HEK293 (cell line): ENCODE measurements at regions not wholly inside any gene's neighbourhood (a gene's known extent, or its start where the extent isn't known, plus 50 kb on each side); places are given as distances from the start of the nearest gene placed in this dataset.

Experiments used
- CTCF ChIA-PET: fragments of 350-600 bp; formaldehyde crosslinking; extraction: SDS; loops from one replicate; lab custom pipeline; 2021; ENCODE audit warnings: antibody characterized with exemption; lab: Yijun Ruan, JAX
- POLR2A ChIA-PET: fragments of 300-600 bp; formaldehyde crosslinking; extraction: SDS; loops from one replicate; lab custom pipeline; 2020; ENCODE audit warnings: antibody characterized with exemption, inconsistent platforms; lab: Yijun Ruan, JAX
- H3K27ac ChIP-seq: fragments of 200-500 bp; sonication (Bioruptor generic); 2 replicates; pipeline ENCODE4 v1.5.1; 2014; ENCODE audit warnings: low read depth, low read length, control low read depth, inconsistent platforms; ENCODE audit errors: extremely low read depth
- H3K36me3 ChIP-seq, 2 experiments: fragments of 200-500 bp in 1 of 2; sonication (Bioruptor generic) in 1 of 2; 1 replicate in 1 of 2; 2 replicates in 1 of 2; pipeline ENCODE4 v1.5.1; 2014 to 2017; ENCODE audit warnings: inconsistent platforms in 2 of 2, low read length in 2 of 2; ENCODE audit not compliant: control insufficient read depth in 2 of 2, insufficient read depth in 1 of 2
- H3K4me1 ChIP-seq: fragments of 200-500 bp; sonication (Bioruptor generic); 2 replicates; pipeline ENCODE4 v1.5.1; 2014; ENCODE audit warnings: mild to moderate bottlenecking, low read length, inconsistent platforms; ENCODE audit not compliant: control insufficient read depth, insufficient read depth
- H3K4me3 ChIP-seq: 2 replicates; pipeline ENCODE4 v1.5.1; 2011; ENCODE audit warnings: low read depth, mild to moderate bottlenecking, control low read depth, low read length, moderate library complexity
- H3K9me3 ChIP-seq: fragments of 200-500 bp; sonication (Bioruptor generic); 2 replicates; pipeline ENCODE4 v1.5.1; 2014; ENCODE audit warnings: low read depth, low read length, inconsistent platforms; ENCODE audit not compliant: control insufficient read depth, insufficient read depth
- EGR2 ChIP-seq: fragments of 450-650 bp; formaldehyde crosslinking; IDR thresholded peaks from 2 replicates; pipeline ENCODE4 v1.5.1; 2016; ENCODE audit warnings: low read depth, missing biosample characterization, missing genetic modification characterization
- KLF1 ChIP-seq: fragments of 450-650 bp; formaldehyde crosslinking; IDR thresholded peaks from 2 replicates; pipeline ENCODE4 v1.5.1; 2016; ENCODE audit warnings: missing biosample characterization, missing genetic modification characterization
- MZF1 ChIP-seq: fragments of 450-650 bp; formaldehyde crosslinking; IDR thresholded peaks from 2 replicates; pipeline ENCODE4 v1.5.1; 2017; ENCODE audit warnings: missing biosample characterization, missing genetic modification characterization, borderline replicate concordance
- REPIN1 ChIP-seq: fragments of 450-650 bp; formaldehyde crosslinking; IDR thresholded peaks from 2 replicates; pipeline ENCODE4 v1.5.1; 2017; ENCODE audit warnings: missing biosample characterization, missing genetic modification characterization, low read depth
- SALL2 ChIP-seq: fragments of 450-650 bp; formaldehyde crosslinking; IDR thresholded peaks from 2 replicates; pipeline ENCODE4 v1.5.0; 2017; ENCODE audit warnings: missing biosample characterization, mild to moderate bottlenecking, missing genetic modification characterization, borderline replicate concordance
- SCRT1 ChIP-seq: fragments of 450-650 bp; formaldehyde crosslinking; IDR thresholded peaks from 2 replicates; pipeline ENCODE4 v1.5.1; 2016; ENCODE audit warnings: missing biosample characterization, missing genetic modification characterization, borderline replicate concordance
- ZBTB44 ChIP-seq: fragments of 450-650 bp; IDR thresholded peaks from 2 replicates; pipeline ENCODE4 v1.5.1; 2018; ENCODE audit warnings: missing biosample characterization, mild to moderate bottlenecking, missing genetic modification characterization
- ZBTB48 ChIP-seq: fragments of 450-650 bp; formaldehyde crosslinking; IDR thresholded peaks from 2 replicates; pipeline ENCODE4 v1.5.1; 2016; ENCODE audit warnings: missing biosample characterization, missing genetic modification characterization
- ZBTB49 ChIP-seq: fragments of 450-650 bp; formaldehyde crosslinking; IDR thresholded peaks from 2 replicates; pipeline ENCODE4 v1.5.1; 2016; ENCODE audit warnings: missing biosample characterization, missing genetic modification characterization, low read depth
- ZFP41 ChIP-seq: fragments of 450-650 bp; formaldehyde crosslinking; IDR thresholded peaks from 2 replicates; pipeline ENCODE4 v1.5.1; 2016; ENCODE audit warnings: missing biosample characterization, missing genetic modification characterization, borderline replicate concordance
- ZFP69B ChIP-seq: fragments of 450-650 bp; formaldehyde crosslinking; IDR thresholded peaks from 2 replicates; pipeline ENCODE4 v1.5.1; 2016; ENCODE audit warnings: missing biosample characterization, missing genetic modification characterization
- ZNF133 ChIP-seq: fragments of 450-650 bp; formaldehyde crosslinking; IDR thresholded peaks from 2 replicates; pipeline ENCODE4 v1.5.1; 2016; ENCODE audit warnings: missing biosample characterization, missing genetic modification characterization
- ZNF16 ChIP-seq: fragments of 450-650 bp; formaldehyde crosslinking; IDR thresholded peaks from 2 replicates; pipeline ENCODE4 v1.5.1; 2016; ENCODE audit warnings: low read depth, missing biosample characterization, missing genetic modification characterization
- ZNF202 ChIP-seq: fragments of 450-650 bp; formaldehyde crosslinking; IDR thresholded peaks from 2 replicates; pipeline ENCODE4 v1.5.1; 2016; ENCODE audit warnings: missing biosample characterization, missing genetic modification characterization, borderline replicate concordance
- ZNF266 ChIP-seq: fragments of 450-650 bp; formaldehyde crosslinking; IDR thresholded peaks from 2 replicates; pipeline ENCODE4 v1.5.1; 2016; ENCODE audit warnings: missing biosample characterization, missing genetic modification characterization, low read depth
- ZNF324 ChIP-seq: fragments of 450-650 bp; formaldehyde crosslinking; IDR thresholded peaks from 2 replicates; pipeline ENCODE4 v1.5.1; 2016; ENCODE audit warnings: missing biosample characterization, missing genetic modification characterization
- ZNF416 ChIP-seq: fragments of 450-650 bp; formaldehyde crosslinking; IDR thresholded peaks from 2 replicates; pipeline ENCODE4 v1.5.1; 2016; ENCODE audit warnings: missing biosample characterization, missing genetic modification characterization
- ZNF449 ChIP-seq: fragments of 450-650 bp; formaldehyde crosslinking; IDR thresholded peaks from 2 replicates; pipeline ENCODE4 v1.5.1; 2017; ENCODE audit warnings: missing biosample characterization, mild to moderate bottlenecking, missing genetic modification characterization, moderate library complexity
- ZNF513 ChIP-seq: fragments of 450-650 bp; IDR thresholded peaks from 2 replicates; pipeline ENCODE4 v1.5.1; 2018; ENCODE audit warnings: missing biosample characterization, missing genetic modification characterization
- ZNF514 ChIP-seq: fragments of 450-650 bp; formaldehyde crosslinking; IDR thresholded peaks from 2 replicates; pipeline ENCODE4 v1.5.1; 2016; ENCODE audit warnings: missing biosample characterization, missing genetic modification characterization
- ZNF548 ChIP-seq: fragments of 450-650 bp; formaldehyde crosslinking; IDR thresholded peaks from 2 replicates; pipeline ENCODE4 v1.5.1; 2016; ENCODE audit warnings: missing biosample characterization, missing genetic modification characterization
- ZNF555 ChIP-seq: fragments of 450-650 bp; formaldehyde crosslinking; conservative IDR thresholded peaks from 2 replicates; pipeline ENCODE4 v1.5.1; 2017; ENCODE audit warnings: missing biosample characterization, mild to moderate bottlenecking, missing genetic modification characterization, inconsistent platforms
- ZNF558 ChIP-seq: fragments of 450-650 bp; formaldehyde crosslinking; IDR thresholded peaks from 2 replicates; pipeline ENCODE4 v1.5.1; 2016; ENCODE audit warnings: missing biosample characterization, missing genetic modification characterization
- ZNF580 ChIP-seq: fragments of 450-650 bp; formaldehyde crosslinking; IDR thresholded peaks from 2 replicates; pipeline ENCODE4 v1.5.1; 2016; ENCODE audit warnings: missing biosample characterization, missing genetic modification characterization
- ZNF621 ChIP-seq: fragments of 450-650 bp; formaldehyde crosslinking; IDR thresholded peaks from 2 replicates; pipeline ENCODE4 v1.5.1; 2017; ENCODE audit warnings: missing biosample characterization, missing genetic modification characterization
- ZNF704 ChIP-seq: fragments of 450-650 bp; formaldehyde crosslinking; IDR thresholded peaks from 2 replicates; pipeline ENCODE4 v1.5.1; 2016; ENCODE audit warnings: missing biosample characterization, missing genetic modification characterization
- ZNF777 ChIP-seq: fragments of 450-650 bp; formaldehyde crosslinking; IDR thresholded peaks from 2 replicates; pipeline ENCODE4 v1.5.1; 2017; ENCODE audit warnings: missing biosample characterization, missing genetic modification characterization, borderline replicate concordance
- ZXDB ChIP-seq: fragments of 450-650 bp; formaldehyde crosslinking; IDR thresholded peaks from 2 replicates; pipeline ENCODE4 v1.5.1; 2016; ENCODE audit warnings: missing biosample characterization, missing genetic modification characterization

- ChIA-PET CTCF (interaction anchor here (0.6 kb wide), 1 partner anchor 243 kb away, joined by 3 read pairs; no protein-coding TSS in a partner anchor), POLR2A (no interaction called here)
- Histone ChIP-seq H3K27ac (no peak overlapping the region), H3K4me1 (no peaks in the 10 kb centered on the region), H3K4me3 (no peak overlapping the region), H3K36me3 (no peaks in the 10 kb centered on the region), H3K9me3 (no peaks in the 10 kb centered on the region)
- no peak for TF ChIP-seq EGR2 (tag by site-specific recombination)
- TF ChIP-seq ZBTB49 (tag by site-specific recombination) = no peak
- TF ChIP-seq ZFP69B (tag by site-specific recombination) = no peak
- no peak for TF ChIP-seq ZNF704 (tag by site-specific recombination)
- no peak for TF ChIP-seq ZNF133 (tag by site-specific recombination)
- TF ChIP-seq MZF1 = no peak
- no peak for TF ChIP-seq ZNF621
- TF ChIP-seq SCRT1 (tag by site-specific recombination) = no peak
- no peak for TF ChIP-seq ZBTB48 (tag by site-specific recombination)
- TF ChIP-seq ZNF514 = no peak
- no peak for TF ChIP-seq ZNF324 (tag by site-specific recombination)
- TF ChIP-seq ZNF558 (tag by site-specific recombination) = no peak
Observed at GRCh38 chr5:33092719-33093118, 348.0 kb upstream of the TARS1 start.

- POLR2A ChIA-PET = no interaction called here
- no peaks in the 10 kb centered on the region for H3K4me1 ChIP-seq
- no peak overlapping the region for H3K27ac ChIP-seq
- CTCF ChIA-PET = no interaction called here
- H3K36me3 ChIP-seq = no peaks in the 10 kb centered on the region
- no peak overlapping the region for H3K4me3 ChIP-seq
- peaks cover 5% of the 10 kb centered on the region for H3K9me3 ChIP-seq
- TF ChIP-seq ZNF777 (tag by site-specific recombination) (no peak), MZF1 (no peak), REPIN1 (tag by site-specific recombination) (no peak), ZFP41 (tag by site-specific recombination) (no peak), ZNF449 (no peak), ZNF555 (tag by site-specific recombination) (no peak), ZBTB44 (tag by site-specific recombination) (no peak), ZNF416 (no peak), ZNF513 (tag by site-specific recombination) (no peak), ZNF580 (tag by site-specific recombination) (no peak), SALL2 (tag by site-specific recombination) (no peak), ZNF548 (tag by site-specific recombination) (no peak), ZXDB (no peak), ZNF202 (tag by site-specific recombination) (no peak), ZNF16 (tag by site-specific recombination) (no peak), ZNF266 (tag by site-specific recombination) (no peak), KLF1 (tag by site-specific recombination) (no peak)
Observed at GRCh38 chr5:33102551-33102950, 338.2 kb upstream of the TARS1 start.
